Lung (tissue), 11 donors: ENCODE measurements at regions not wholly inside any gene's neighbourhood (a gene's known extent, or its start where the extent isn't known, plus 50 kb on each side); places are given as distances from the start of the nearest gene placed in this dataset.

Source experiments
- ATAC-seq: fragments of 200-7000 bp; cut with Tn5 transposase; one replicate; pipeline ENCODE4 v1.9.1; 2020; ENCODE audit warnings: moderate number of reproducible peaks; ENCODE audit not compliant: insufficient read depth, low FRiP score
- DNase-seq, 3 donors: peaks; one replicate each; pipeline ENCODE4 v3.0.0-alpha.2; 2013 to 2017
- H3K27ac ChIP-seq, 2 donors: one replicate each; pipeline ENCODE4 v1.5.1; 2013; ENCODE audit warnings: mild to moderate bottlenecking in 2 of 2, moderate library complexity in 2 of 2, control low read depth in 1 of 2, inconsistent platforms in 1 of 2, low read depth in 1 of 2, low read length in 1 of 2
- H3K27me3 ChIP-seq, 3 donors: one replicate each; pipeline ENCODE4 v1.5.1; 2013; ENCODE audit warnings: low read length in 2 of 3; ENCODE audit not compliant: control insufficient read depth in 3 of 3, insufficient read depth in 3 of 3
- H3K36me3 ChIP-seq, 4 donors: one replicate each; pipeline ENCODE4 v1.5.1; 2013; ENCODE audit warnings: low read length in 4 of 4, mild to moderate bottlenecking in 1 of 4, moderate library complexity in 1 of 4; ENCODE audit not compliant: control insufficient read depth in 4 of 4, insufficient read depth in 4 of 4
- H3K4me1 ChIP-seq, 5 donors: one replicate each; pipeline ENCODE4 v1.5.1; 2013; ENCODE audit warnings: low read length in 5 of 5, mild to moderate bottlenecking in 2 of 5, moderate library complexity in 1 of 5; ENCODE audit not compliant: control insufficient read depth in 5 of 5, insufficient read depth in 5 of 5
- H3K4me3 ChIP-seq: one replicate; pipeline ENCODE4 v1.5.1; 2013; ENCODE audit warnings: mild to moderate bottlenecking, control low read depth, moderate library complexity
- H3K9ac ChIP-seq, 2 donors: one replicate each; pipeline ENCODE4 v1.5.1; 2013; ENCODE audit warnings: low read length in 2 of 2, control low read depth in 1 of 2; ENCODE audit not compliant: insufficient read depth in 1 of 2
- H3K9me3 ChIP-seq, 4 donors: one replicate each; pipeline ENCODE4 v1.5.1; 2013; ENCODE audit warnings: low read length in 3 of 4, mild to moderate bottlenecking in 1 of 4, moderate library complexity in 1 of 4; ENCODE audit not compliant: control insufficient read depth in 4 of 4, insufficient read depth in 3 of 4
- WGBS, 2 donors: extraction: QIAGEN DNeasy Blood & Tissue Kit; methylation state at CpG; one replicate each; pipeline ENCODE4 v1.1.7; 2013; 5-methylcytosine and 5-hydroxymethylcytosine counted together
- TF ChIP-seq, protein P1 (sequence below): IDR thresholded peaks from 2 replicates; pipeline ENCODE4 v1.5.1; 2012; ENCODE audit warnings: mild to moderate bottlenecking; ENCODE audit errors: control extremely low read depth, extremely low read depth
- donor health status: control.
- donor health status: control.
- donor health status: Bipolar disorder and iron deficiency.
- donor health status: healthy.
- donor health status: DM: yes; HTN: yes; CAD: no.

DNA sequence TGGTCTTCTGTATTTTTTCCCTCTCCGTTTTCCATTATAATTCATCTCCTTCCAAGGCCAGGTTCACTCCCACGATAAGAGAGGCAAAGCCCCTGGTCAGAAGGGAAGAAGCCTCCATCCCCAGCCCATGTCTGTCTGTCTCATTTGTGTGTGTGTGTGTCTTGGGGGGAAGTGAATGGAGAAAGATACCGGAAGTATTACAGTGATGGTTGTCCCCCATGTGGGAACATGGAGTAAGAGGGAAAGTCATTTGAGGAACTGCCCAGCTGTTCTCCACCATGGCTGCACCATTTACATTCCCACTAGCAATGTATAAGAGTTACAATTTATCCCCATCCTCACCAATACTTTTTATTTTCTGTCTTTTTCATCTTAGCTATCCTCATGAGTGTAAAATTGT lies 113.6 kb upstream of the ATP8B1 start:
- no peak overlapping the region for H3K9ac ChIP-seq
- no peak for ATAC-seq
- H3K4me3 ChIP-seq: no peak overlapping the region
- no peaks in the 10 kb centered on the region for H3K36me3 ChIP-seq
- no peak for DNase-seq
- peaks cover 0 to 24% (median 10%) of the 10 kb centered on the region in 5 donors for H3K4me1 ChIP-seq
- no peak overlapping the region for H3K27ac ChIP-seq
- WGBS, 2 donors: 81 to 84% methylated on average over 3 of the region's 3 CpGs
- H3K27me3 ChIP-seq: no peaks in the 10 kb centered on the region
- TF ChIP-seq, protein P1, sequence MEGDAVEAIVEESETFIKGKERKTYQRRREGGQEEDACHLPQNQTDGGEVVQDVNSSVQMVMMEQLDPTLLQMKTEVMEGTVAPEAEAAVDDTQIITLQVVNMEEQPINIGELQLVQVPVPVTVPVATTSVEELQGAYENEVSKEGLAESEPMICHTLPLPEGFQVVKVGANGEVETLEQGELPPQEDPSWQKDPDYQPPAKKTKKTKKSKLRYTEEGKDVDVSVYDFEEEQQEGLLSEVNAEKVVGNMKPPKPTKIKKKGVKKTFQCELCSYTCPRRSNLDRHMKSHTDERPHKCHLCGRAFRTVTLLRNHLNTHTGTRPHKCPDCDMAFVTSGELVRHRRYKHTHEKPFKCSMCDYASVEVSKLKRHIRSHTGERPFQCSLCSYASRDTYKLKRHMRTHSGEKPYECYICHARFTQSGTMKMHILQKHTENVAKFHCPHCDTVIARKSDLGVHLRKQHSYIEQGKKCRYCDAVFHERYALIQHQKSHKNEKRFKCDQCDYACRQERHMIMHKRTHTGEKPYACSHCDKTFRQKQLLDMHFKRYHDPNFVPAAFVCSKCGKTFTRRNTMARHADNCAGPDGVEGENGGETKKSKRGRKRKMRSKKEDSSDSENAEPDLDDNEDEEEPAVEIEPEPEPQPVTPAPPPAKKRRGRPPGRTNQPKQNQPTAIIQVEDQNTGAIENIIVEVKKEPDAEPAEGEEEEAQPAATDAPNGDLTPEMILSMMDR: no peak
- peaks cover 0 to 2% (median 0%) of the 10 kb centered on the region in 4 donors for H3K9me3 ChIP-seq

GRCh38 chr18:57915865-57916582 lies 112.9 kb upstream of the ATP8B1 start:
- no peak overlapping the region for H3K4me3 ChIP-seq
- no peaks in the 10 kb centered on the region for H3K36me3 ChIP-seq
- no peak overlapping the region for H3K27ac ChIP-seq
- no peak overlapping the region for H3K9ac ChIP-seq
- peaks cover 0 to 2% (median 0%) of the 10 kb centered on the region in 4 donors for H3K9me3 ChIP-seq
- TF ChIP-seq, protein P1: no peak
- no peaks in the 10 kb centered on the region for H3K27me3 ChIP-seq
- 38 to 46% methylated on average over 5 of the region's 5 CpGs for WGBS, 2 donors
- ATAC-seq (no peak), DNase-seq (peak; percentile 39 to 57 (median 44))
- peaks cover 0 to 24% (median 10%) of the 10 kb centered on the region in 5 donors for H3K4me1 ChIP-seq

DNA sequence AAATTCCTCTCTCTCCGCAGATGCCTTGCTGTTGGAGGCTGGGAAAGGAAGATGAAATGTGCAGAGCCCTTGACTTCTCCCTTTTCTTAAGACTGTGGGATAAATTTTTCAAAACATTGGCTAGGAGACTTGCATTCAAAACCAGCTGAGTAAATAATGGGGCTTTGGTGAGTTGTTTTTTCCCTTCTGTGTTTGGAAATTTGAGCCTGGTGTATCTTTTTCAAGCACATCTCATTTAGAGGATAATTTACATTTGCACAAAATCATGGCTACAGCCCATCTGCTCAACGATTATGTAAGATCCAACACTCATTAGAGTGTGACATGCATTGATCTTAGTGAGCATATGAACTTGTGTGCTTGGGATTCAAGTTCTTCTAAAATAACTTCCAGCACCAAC lies 112.1 kb upstream of the ATP8B1 start:
- peak in 2 of 3 donors; percentile 78 to 89 for DNase-seq
- no peak for ATAC-seq

More for the DNA sequence above, 112.1 kb upstream of the ATP8B1 start:
- TF ChIP-seq, protein P1: no peak
- peaks cover 0 to 2% (median 0%) of the 10 kb centered on the region in 4 donors for H3K9me3 ChIP-seq
- H3K27me3 ChIP-seq: no peaks in the 10 kb centered on the region
- H3K36me3 ChIP-seq: no peaks in the 10 kb centered on the region
- peaks cover 0 to 24% (median 10%) of the 10 kb centered on the region in 5 donors for H3K4me1 ChIP-seq
- H3K27ac ChIP-seq: no peak overlapping the region
- H3K9ac ChIP-seq: no peak overlapping the region
- no peak overlapping the region for H3K4me3 ChIP-seq
- WGBS, 2 donors: 63 to 84% methylated on average over 2 of the region's 2 CpGs
